HEK293T (cell line): ENCODE measurements at regions not wholly inside any gene's neighbourhood (a gene's known extent, or its start where the extent isn't known, plus 50 kb on each side); places are given as distances from the start of the nearest gene placed in this dataset.

ENCODE experiments used
- ARNT ChIP-seq: fragments of 450-650 bp; IDR thresholded peaks from 2 replicates; pipeline ENCODE4 v1.6.1; 2017; ENCODE audit warnings: mild to moderate bottlenecking
- BHLHE40 ChIP-seq: fragments of 450-650 bp; IDR thresholded peaks from 2 replicates; pipeline ENCODE4 v1.6.1; 2016; ENCODE audit warnings: mild to moderate bottlenecking, moderate library complexity, borderline replicate concordance
- CTBP1 ChIP-seq: fragments of 450-650 bp; IDR thresholded peaks from 2 replicates; pipeline ENCODE4 v1.6.1; 2016; ENCODE audit warnings: borderline replicate concordance
- ELF4 ChIP-seq: fragments of 450-650 bp; IDR thresholded peaks from 2 replicates; pipeline ENCODE4 v1.6.1; 2017; ENCODE audit warnings: antibody characterized with exemption
- FOXA1 ChIP-seq: fragments of 450-650 bp; IDR thresholded peaks from 2 replicates; pipeline ENCODE4 v1.6.1; 2016; ENCODE audit warnings: mild to moderate bottlenecking
- FOXK2 ChIP-seq: fragments of 450-650 bp; IDR thresholded peaks from 2 replicates; pipeline ENCODE4 v1.6.1; 2016; ENCODE audit warnings: mild to moderate bottlenecking
- FOXM1 ChIP-seq: fragments of 450-650 bp; IDR thresholded peaks from 2 replicates; pipeline ENCODE4 v1.6.1; 2017; ENCODE audit warnings: mild to moderate bottlenecking, borderline replicate concordance
- L3MBTL2 ChIP-seq: fragments of 450-650 bp; conservative IDR thresholded peaks from 2 replicates; pipeline ENCODE4 v1.6.1; 2016; ENCODE audit warnings: mild to moderate bottlenecking
- LEF1 ChIP-seq: fragments of 450-650 bp; IDR thresholded peaks from 2 replicates; pipeline ENCODE4 v1.6.1; 2017; ENCODE audit warnings: mild to moderate bottlenecking, borderline replicate concordance
- NFRKB ChIP-seq: fragments of 450-650 bp; IDR thresholded peaks from 2 replicates; pipeline ENCODE4 v1.6.1; 2016; ENCODE audit warnings: mild to moderate bottlenecking, moderate library complexity
- SP1 ChIP-seq: fragments of 450-650 bp; IDR thresholded peaks from 2 replicates; pipeline ENCODE4 v1.6.1; 2017
- SUZ12 ChIP-seq: fragments of 450-650 bp; IDR thresholded peaks from 2 replicates; pipeline ENCODE4 v1.6.1; 2016; ENCODE audit warnings: mild to moderate bottlenecking

DNA sequence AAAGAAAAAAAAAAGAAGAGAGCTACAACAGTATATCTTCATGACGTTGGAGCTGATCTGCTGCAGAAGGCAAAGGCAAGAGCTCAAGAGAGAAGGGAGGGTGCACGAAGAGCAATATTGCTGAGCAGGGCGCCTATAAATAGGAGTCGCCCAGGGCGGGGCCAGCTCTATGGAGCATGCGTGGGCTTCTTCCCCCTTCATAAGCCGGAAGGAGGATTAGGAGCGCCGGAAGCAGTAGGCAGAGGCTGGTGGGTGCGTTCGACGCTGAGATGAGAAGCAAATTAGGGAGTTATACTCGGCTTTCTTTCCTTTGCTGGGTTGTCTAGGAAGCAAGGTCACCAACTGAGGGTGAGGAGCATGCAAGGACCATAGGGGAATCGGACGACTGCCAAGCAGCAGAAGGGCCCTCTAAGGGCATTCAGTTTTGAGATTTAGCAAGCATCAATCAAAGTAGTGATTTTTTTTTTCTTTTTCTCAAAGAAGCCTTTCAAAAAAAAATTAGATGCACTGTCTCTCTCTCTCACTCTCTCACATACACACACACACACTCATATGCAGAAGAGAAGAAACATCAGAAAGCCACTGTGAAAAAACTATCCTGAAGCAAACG lies 496.7 kb downstream of the ENC1 start:
- TF ChIP-seq LEF1 (no peak), FOXM1 (no peak), SUZ12 (no peak), SP1 (no peak), FOXA1 (no peak), NFRKB (no peak), ELF4 (no peak), ARNT (no peak), FOXK2 (no peak), CTBP1 (no peak), L3MBTL2 (no peak), BHLHE40 (no peak)
